ENCODE measurements at regions not wholly inside any gene's neighbourhood (a gene's known extent, or its start where the extent isn't known, plus 50 kb on each side); places are given as distances from the start of the nearest gene placed in this dataset.
A peak's percentile ranks its signal among the peaks of the same experiment; 100 is the strongest.
"Not testable (repeated sequence)": the region's sequence is repeated elsewhere in the genome, so short reads cannot be mapped to it uniquely, and the experiment has no call there.

- peak; percentile 45 for DNase-seq (ENCODE audit: low read depth)
Measured at GRCh38 chr6:139754898-139755775, 380.7 kb upstream of the CITED2 start.

- peak; percentile 73 for DNase-seq (ENCODE audit: low read depth)
Measured at GRCh38 chr6:139753198-139753861, 378.9 kb upstream of the CITED2 start.

GRCh38 chr6:139752086-139752485, 377.6 kb upstream of the CITED2 start:
- DNase-seq (ENCODE audit: low read depth) = no peak

- no peak for DNase-seq (ENCODE audit: low read depth)
Measured at GRCh38 chr6:139751179-139751578, 376.7 kb upstream of the CITED2 start.

- DNase-seq (ENCODE audit: low read depth) = no peak
Measured at GRCh38 chr6:139748353-139749146, 374.1 kb upstream of the CITED2 start.

DNA sequence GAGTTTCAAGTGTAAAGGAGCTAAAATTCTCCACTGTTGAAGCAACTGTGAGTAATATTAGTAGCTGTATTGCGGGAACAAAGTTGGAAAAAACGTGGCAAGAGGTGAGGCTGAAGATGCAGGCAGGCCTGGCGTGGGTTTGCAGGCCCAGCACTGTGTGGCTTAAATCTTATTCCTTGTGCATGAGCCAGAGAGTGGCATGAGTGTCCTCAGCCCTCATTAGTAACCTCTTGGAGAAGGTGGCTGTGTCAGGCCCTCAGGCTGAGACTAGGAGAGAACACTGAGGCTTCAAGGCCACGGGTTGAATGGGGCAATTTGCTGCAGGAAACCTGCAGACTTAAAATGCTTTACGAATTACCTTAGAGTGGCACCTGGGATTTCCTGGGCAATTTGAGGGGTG, 372.7 kb upstream of the CITED2 start:
- no peak for DNase-seq (ENCODE audit: low read depth)

DNA sequence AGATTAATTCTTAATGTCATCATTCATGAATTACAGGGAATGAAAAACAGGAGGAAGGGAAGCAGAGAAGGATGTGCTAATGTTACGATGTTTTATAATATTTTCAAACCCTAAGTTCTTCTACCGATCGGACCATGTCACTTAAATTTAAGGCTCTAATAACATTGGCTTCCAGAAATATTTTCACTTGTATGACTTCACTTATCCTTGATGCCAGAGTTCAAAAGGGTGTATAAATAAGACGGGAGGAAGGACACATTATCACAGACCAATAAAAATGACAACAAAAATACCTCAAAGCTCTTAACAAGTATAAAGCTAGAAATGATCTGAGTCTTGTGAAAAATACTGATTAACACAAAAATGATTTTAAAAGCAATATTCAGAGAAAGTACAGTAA, 370.4 kb upstream of the CITED2 start:
- DNase-seq (ENCODE audit: low read depth) = no peak

GRCh38 chr6:139743664-139744437, 369.4 kb upstream of the CITED2 start:
- DNase-seq (ENCODE audit: low read depth) = peak; percentile 96

DNA sequence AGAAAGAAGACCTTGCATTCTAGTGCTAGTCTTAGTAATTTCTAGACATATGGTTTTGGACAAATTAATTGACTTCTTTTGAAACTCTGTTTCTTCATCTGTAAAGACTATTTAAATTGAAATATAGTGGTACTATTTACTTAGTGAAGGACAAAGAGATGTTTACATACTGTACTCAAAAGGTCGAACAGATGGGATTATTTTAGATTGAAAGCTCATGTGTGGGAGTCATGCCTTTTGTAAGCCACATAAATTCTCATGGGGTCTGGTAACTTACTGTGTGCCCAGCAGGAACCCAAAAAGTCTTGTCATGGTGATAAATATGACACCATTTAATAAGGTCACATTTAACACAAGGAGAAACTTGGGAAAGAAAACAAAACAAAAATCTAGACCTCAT, 368.2 kb upstream of the CITED2 start:
- DNase-seq (ENCODE audit: low read depth) = no peak

DNA sequence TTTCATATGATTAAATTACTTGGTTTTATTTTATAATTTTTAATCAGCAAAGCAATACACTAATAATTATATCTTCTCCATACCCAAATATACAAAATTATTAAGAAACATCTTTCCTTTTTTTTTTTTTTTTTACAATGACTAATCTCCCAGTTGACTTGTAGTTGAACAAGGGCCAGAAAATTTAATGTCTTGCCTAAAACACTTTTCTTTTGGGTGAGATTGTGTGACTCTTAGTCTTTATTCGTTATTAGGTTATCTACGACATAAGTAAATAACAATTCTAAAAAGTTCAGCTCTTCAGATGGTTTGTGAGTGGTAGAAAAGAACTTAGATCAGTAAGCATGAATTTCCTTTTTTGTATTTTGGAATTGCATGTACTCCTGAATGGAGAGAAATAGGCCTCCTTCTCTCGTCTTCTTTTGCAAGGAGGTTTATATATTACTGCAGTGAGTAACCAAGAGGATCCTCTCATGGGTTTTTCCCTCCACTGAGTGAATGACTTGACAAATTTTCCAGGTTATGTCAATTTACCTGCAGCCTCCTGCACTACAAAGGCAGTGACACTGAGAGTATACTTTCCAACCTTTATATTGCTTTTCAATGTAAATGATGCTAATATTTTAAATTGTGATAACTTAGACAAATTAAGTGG, 364.5 kb upstream of the CITED2 start:
- no peak for DNase-seq (ENCODE audit: low read depth)

- no peak for DNase-seq (ENCODE audit: low read depth)
Measured at GRCh38 chr6:139736325-139736906, 362.0 kb upstream of the CITED2 start.

DNA sequence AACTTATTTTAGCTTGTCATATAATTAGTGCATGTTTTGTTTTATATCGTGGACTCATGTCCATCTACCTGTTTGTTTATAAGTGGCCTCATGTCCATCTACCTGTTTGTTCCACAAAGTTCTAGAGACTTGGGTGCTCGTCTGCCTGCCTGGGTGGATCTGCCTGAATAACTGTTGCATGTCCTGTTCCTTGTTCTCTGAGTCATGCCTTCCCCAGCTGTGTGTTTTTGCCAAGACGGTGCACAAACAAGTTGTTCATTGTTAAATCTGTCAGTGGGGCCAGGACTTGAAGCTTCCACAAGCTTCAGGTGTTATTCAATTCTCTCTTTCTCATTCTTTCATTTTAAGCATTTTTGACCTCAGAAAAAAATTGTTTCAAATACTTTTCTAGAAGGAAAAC, 358.0 kb upstream of the CITED2 start:
- no peak for DNase-seq (ENCODE audit: low read depth)

DNA sequence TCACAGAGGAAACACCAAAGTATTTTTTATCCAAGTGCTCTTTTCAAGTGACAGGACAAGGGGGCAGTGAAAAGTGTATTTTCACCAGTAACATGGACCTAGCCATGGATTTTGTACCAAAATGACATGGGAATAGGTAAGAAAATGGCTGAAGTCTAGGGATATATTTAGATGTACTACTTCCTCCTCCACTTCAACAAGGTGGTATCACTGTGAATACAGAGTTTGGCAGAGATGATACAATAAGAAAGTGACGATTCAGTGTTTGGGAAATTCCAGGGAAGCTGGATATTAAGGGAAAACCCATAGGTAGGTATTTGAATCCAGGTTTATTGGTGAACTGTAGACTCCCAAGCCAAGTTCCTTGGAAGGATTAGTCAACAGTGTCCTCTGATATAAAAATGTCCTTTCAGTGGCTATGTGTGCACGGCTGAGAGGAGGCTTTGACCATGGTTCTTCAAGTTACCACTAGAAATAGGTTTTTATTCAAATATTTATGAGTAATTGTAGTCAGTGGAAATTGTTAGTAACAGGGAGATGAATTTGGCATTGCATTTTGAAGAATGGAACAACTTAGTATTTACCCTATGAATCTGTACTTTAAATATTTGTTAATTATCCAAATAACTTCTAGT, 356.0 kb upstream of the CITED2 start:
- no peak for DNase-seq (ENCODE audit: low read depth)

- DNase-seq (ENCODE audit: low read depth) = no peak
Measured at GRCh38 chr6:139728876-139729427, 354.5 kb upstream of the CITED2 start.

GRCh38 chr6:139726272-139726671, 351.8 kb upstream of the CITED2 start:
- not testable (repeated sequence) for DNase-seq (ENCODE audit: low read depth)

GRCh38 chr6:139722530-139722929, 348.1 kb upstream of the CITED2 start:
- DNase-seq (ENCODE audit: low read depth) = no peak

- no peak for DNase-seq (ENCODE audit: low read depth)
Measured at GRCh38 chr6:139721954-139722353, 347.5 kb upstream of the CITED2 start.

- no peak for DNase-seq (ENCODE audit: low read depth)
Measured at GRCh38 chr6:139713900-139714506, 339.6 kb upstream of the CITED2 start.

DNA sequence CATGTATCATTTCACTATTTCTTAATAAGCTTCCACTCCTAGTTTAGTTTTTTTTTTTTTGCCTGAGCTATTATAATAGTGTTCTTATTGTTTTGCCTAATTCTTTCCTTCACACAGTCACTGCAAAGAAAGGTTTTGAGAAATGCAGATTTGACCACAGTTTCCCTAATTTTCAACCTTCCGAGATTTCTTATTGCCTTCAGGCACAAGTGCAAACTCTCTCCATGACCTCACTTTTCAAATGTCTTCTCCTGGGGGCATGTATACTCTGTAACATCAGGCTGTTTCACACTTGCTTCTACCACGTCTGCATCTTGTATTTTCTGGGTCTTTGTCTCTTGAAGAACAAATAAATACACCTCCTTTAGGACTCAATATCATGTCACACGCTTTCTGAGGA, 339.0 kb upstream of the CITED2 start:
- DNase-seq (ENCODE audit: low read depth) = no peak

DNA sequence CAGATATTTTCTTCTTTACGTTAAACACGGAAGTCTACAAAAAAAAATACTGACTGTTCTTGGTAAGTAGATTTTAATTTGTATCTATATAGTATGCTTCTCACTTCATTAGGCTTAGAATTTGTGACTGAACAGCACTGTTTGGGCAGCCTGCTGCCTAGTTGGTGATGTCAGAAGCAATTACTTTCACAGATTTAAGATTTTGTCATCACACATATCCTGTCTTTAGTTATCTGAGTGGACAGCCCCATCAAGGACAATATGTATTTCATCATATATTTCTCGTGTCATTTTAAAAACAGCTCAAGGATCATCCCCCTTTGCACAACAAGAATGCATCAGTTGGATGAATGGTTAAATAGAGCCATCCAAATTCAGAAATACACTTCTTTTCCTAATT, 338.4 kb upstream of the CITED2 start:
- no peak for DNase-seq (ENCODE audit: low read depth)
